GM12872 (cell line): ENCODE measurements at regions not wholly inside any gene's neighbourhood (a gene's known extent, or its start where the extent isn't known, plus 50 kb on each side); places are given as distances from the start of the nearest gene placed in this dataset.

Experiments
- TF ChIP-seq, protein P1 (sequence below): IDR thresholded peaks from 3 replicates; pipeline ENCODE4 v1.5.1; 2011; ENCODE audit warnings: low read depth, mild to moderate bottlenecking, low read length, moderate library complexity; ENCODE audit not compliant: insufficient read depth

GRCh38 chr6:100118301-100118700 lies 124.3 kb upstream of the MCHR2 start:
- TF ChIP-seq, protein P1, sequence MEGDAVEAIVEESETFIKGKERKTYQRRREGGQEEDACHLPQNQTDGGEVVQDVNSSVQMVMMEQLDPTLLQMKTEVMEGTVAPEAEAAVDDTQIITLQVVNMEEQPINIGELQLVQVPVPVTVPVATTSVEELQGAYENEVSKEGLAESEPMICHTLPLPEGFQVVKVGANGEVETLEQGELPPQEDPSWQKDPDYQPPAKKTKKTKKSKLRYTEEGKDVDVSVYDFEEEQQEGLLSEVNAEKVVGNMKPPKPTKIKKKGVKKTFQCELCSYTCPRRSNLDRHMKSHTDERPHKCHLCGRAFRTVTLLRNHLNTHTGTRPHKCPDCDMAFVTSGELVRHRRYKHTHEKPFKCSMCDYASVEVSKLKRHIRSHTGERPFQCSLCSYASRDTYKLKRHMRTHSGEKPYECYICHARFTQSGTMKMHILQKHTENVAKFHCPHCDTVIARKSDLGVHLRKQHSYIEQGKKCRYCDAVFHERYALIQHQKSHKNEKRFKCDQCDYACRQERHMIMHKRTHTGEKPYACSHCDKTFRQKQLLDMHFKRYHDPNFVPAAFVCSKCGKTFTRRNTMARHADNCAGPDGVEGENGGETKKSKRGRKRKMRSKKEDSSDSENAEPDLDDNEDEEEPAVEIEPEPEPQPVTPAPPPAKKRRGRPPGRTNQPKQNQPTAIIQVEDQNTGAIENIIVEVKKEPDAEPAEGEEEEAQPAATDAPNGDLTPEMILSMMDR, result no peak

DNA sequence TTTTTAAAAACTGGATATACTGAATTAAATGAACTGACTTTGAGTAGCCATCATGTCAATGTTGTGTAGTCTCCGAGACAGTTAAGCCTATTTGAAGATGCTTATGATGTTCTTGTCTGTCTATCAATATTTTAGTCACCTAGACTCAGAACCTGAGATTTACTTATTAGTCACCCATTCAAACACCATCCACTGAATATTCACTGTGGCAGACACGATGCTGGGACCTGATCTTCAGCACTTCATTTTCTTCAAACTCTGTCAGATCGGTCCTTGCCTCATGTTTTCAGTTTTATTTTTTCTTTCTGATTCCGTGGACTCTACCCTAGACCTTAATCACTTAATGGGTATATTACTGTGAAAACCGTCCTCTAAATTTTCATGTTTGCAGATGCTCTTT lies 123.7 kb upstream of the MCHR2 start:
- TF ChIP-seq, protein P1, result no peak

- TF ChIP-seq, protein P1, result peak; percentile 63
Measured at GRCh38 chr6:100116411-100117194, 122.6 kb upstream of the MCHR2 start.

DNA sequence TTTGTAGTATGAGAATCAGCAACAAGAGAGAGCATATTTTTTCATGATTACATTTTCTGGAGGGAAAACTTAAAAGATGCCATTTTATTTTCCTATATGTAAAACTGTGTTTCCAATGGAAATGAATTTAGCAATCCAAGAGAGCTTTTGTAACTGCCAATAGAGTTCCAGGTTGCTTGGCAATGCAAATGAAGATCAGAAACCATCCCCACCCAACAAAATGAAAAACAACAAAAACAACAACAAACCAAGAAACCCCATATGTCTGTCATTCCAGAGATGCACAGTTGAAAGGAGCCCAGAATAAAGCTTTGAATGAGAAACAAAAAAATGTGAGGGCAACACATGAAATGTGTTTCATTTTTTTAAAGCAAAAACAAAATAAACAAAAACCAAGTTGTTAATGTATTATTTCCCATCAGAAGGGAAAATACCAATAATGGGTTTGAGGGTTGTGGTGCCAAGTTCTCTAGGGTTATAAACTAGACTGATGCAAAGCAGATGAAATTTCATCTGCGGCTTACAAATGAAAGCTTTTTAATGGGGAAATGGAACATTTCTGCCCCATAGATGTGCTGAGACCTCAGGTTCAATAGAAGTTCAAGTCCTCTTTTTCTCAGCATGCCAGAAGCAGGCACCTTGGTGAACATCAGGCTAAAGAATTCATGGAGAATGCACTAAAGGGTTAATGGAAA lies 121.5 kb upstream of the MCHR2 start:
- TF ChIP-seq, protein P1, result no peak

GRCh38 chr6:100112855-100113508 lies 119.0 kb upstream of the MCHR2 start:
- TF ChIP-seq, protein P1, result no peak

- TF ChIP-seq, protein P1, result no peak
Measured at GRCh38 chr6:100105919-100106529, 112.0 kb upstream of the MCHR2 start.

DNA sequence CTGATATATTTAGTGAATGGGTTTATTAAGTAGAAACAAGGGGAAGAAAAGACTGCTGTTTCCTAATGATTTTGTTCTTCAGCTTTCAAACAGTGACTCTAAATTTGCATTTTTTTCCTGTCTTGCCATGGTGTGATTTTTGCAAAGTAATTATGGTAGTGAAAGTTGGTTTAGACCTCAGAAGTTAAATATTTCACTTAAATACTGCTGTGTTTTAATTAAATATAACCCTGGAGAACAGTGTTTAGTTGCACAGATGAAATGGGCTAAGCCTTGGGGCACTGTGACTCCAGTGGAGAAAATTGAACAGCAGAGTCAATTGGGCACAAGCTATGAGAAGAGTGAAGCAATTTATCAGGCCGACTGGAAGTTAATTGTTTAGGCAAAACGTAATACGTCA lies 111.1 kb upstream of the MCHR2 start:
- TF ChIP-seq, protein P1, result no peak
